ENCODE measurements at regions not wholly inside any gene's neighbourhood (a gene's known extent, or its start where the extent isn't known, plus 50 kb on each side); places are given as distances from the start of the nearest gene placed in this dataset.
"Not testable (repeated sequence)": the region's sequence is repeated elsewhere in the genome, so short reads cannot be mapped to it uniquely, and the experiment has no call there.

DNA sequence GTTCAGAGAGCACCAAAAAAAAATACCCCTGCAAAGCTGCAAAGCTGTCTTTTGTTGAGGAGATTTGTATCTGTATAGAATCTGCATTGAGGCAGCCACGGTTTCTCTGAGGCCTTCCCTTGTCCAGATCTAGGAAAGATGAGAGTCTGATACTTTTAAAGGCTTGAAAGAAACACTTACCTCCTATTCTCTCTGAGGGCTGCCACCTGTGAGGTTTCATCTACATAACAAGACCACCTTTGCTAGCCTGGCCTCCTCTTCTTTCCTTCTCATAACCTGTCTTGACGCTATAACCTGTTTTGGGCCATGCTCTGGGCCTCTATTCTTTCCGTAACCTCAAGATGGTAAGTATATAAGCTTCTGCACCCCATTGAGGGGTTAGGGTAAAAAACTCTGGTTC lies 779.6 kb upstream of the HTR2C start:
- Mint-ChIP-seq H3K36me3 (no peaks in the 10 kb centered on the region), H3K27ac (no peak overlapping the region), H3K9me3 (no peaks in the 10 kb centered on the region), H3K4me1 (no peaks in the 10 kb centered on the region), H3K27me3 (no peaks in the 10 kb centered on the region), H3K4me3 (no peak overlapping the region)
- POLR2A ChIA-PET, result no interaction called here
- DNase-seq (no peak), ATAC-seq (no peak)

GRCh38 chrX:113802837-113803236 lies 781.0 kb upstream of the HTR2C start:
- H3K4me1 Mint-ChIP-seq, result no peaks in the 10 kb centered on the region
- H3K27me3 Mint-ChIP-seq, result no peaks in the 10 kb centered on the region
- DNase-seq, result no peak
- ATAC-seq, result no peak
- no peak overlapping the region for H3K27ac Mint-ChIP-seq
- no peaks in the 10 kb centered on the region for H3K9me3 Mint-ChIP-seq
- H3K4me3 Mint-ChIP-seq, result no peak overlapping the region
- no peaks in the 10 kb centered on the region for H3K36me3 Mint-ChIP-seq
- POLR2A ChIA-PET, result no interaction called here

DNA sequence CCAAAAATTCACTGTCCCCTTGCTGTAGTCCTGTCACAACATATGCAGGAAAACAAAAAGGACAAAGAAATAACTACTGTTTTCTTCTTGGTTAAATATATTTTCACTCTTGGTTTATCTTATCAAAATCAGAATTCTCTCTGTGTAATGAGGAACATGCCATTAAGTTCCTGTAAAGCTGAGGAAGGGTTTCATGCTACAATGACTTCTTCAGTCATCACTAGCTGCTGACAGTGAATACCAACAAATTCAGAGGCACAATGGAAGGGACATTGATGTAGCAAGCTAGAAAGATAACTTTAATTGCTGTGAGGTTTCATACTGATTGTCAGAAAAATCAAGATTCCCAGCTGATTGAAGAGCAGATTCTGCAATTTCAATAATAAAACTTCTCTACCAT lies 782.9 kb upstream of the HTR2C start:
- H3K27ac Mint-ChIP-seq, result no peak overlapping the region
- ATAC-seq (no peak), DNase-seq (no peak)
- H3K36me3 Mint-ChIP-seq, result no peaks in the 10 kb centered on the region
- no peaks in the 10 kb centered on the region for H3K4me1 Mint-ChIP-seq
- no peaks in the 10 kb centered on the region for H3K27me3 Mint-ChIP-seq
- H3K9me3 Mint-ChIP-seq, result no peaks in the 10 kb centered on the region
- POLR2A ChIA-PET, result no interaction called here
- no peak overlapping the region for H3K4me3 Mint-ChIP-seq

DNA sequence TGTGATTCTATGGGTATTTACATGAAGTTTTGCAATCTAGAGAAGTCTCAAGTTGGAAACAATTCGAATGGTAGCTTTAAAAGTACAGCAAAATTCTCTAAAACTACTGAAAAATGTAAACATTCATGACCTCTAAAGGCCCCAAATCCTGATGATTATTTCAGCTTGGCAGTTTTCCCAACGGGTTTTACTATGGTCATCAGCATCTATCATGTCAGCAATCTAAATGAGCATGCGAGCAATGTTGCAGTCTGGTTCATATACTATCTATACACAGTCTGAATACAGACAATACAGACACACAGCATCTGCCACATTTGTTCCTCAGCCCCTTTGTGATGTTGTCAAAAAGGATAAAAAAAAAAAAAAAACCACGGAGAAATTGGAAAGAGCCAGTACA lies 790.3 kb upstream of the HTR2C start:
- ATAC-seq, result no peak
- POLR2A ChIA-PET, result no interaction called here
- Mint-ChIP-seq H3K4me1 (no peaks in the 10 kb centered on the region), H3K36me3 (no peaks in the 10 kb centered on the region), H3K9me3 (no peaks in the 10 kb centered on the region), H3K4me3 (no peak overlapping the region), H3K27me3 (no peaks in the 10 kb centered on the region), H3K27ac (no peak overlapping the region)
- no peak for DNase-seq

DNA sequence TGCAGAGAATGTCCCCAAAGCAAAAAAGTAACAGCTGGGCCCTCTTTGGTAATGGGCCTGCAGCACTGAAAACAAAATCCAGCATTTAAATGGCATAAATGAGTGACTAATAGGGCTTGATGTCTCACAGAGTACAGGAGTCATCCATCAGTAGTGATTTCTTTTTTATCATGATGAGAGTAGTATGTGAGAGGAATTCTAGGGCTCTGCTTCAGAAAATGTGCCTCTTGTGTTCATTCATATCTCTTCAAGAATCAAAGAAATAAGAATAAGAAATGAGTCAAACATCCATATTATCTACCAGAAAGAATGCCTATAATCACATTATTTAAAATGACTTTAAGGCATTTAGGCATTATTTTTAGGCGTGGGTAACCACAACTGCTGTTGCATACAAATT lies 792.9 kb upstream of the HTR2C start:
- H3K27me3 Mint-ChIP-seq, result no peaks in the 10 kb centered on the region
- H3K4me1 Mint-ChIP-seq, result no peaks in the 10 kb centered on the region
- ATAC-seq, result no peak
- POLR2A ChIA-PET, result no interaction called here
- H3K4me3 Mint-ChIP-seq, result no peak overlapping the region
- no peak overlapping the region for H3K27ac Mint-ChIP-seq
- H3K9me3 Mint-ChIP-seq, result no peaks in the 10 kb centered on the region
- DNase-seq, result no peak
- H3K36me3 Mint-ChIP-seq, result no peaks in the 10 kb centered on the region

DNA sequence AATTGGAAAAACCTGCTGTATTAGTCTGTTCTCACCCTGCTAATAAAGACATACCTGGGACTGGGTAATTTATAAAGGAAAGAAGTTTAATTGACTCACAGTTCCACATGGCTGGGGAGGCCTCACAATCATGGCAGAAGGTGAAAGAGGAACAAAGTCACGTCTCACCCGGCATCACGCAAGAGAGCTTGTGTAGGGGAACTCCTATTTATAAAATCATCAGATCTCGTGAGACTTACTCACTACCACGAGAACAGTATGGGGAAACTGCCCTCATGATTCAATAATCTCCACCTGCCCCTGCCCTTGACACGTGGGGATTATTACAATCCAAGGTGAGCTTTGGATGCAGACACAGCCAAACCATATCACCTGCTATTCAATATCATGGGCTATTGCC lies 799.1 kb upstream of the HTR2C start:
- POLR2A ChIA-PET, H3K4me3 Mint-ChIP-seq, ATAC-seq, H3K27ac Mint-ChIP-seq, H3K36me3 Mint-ChIP-seq, H3K27me3 Mint-ChIP-seq, H3K9me3 Mint-ChIP-seq, DNase-seq, H3K4me1 Mint-ChIP-seq: not testable (repeated sequence)

DNA sequence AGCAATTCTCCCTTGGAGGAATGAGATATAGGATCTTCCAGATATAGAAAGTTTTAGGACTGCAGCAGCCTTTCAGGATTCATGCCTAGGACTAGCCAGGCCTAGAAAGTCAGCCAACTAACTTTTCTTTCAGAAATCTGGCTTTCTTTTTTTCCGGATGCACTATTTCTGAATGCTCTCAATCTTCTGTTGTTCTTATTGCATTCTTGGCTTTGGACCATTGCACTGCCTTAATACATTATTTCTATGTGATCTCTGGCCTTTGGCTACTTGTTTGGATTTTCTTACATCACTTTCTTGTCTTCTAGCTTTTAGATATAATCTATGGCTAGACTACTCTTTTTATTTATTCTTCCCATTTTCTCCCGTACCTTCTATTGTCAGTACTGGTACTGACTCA lies 813.1 kb upstream of the HTR2C start:
- ATAC-seq (no peak), DNase-seq (no peak)
- H3K36me3 Mint-ChIP-seq, result no peaks in the 10 kb centered on the region
- no peaks in the 10 kb centered on the region for H3K27me3 Mint-ChIP-seq
- H3K9me3 Mint-ChIP-seq, result no peaks in the 10 kb centered on the region
- POLR2A ChIA-PET, result no interaction called here
- H3K4me1 Mint-ChIP-seq, result no peaks in the 10 kb centered on the region
- H3K4me3 Mint-ChIP-seq, result no peak overlapping the region
- no peak overlapping the region for H3K27ac Mint-ChIP-seq

DNA sequence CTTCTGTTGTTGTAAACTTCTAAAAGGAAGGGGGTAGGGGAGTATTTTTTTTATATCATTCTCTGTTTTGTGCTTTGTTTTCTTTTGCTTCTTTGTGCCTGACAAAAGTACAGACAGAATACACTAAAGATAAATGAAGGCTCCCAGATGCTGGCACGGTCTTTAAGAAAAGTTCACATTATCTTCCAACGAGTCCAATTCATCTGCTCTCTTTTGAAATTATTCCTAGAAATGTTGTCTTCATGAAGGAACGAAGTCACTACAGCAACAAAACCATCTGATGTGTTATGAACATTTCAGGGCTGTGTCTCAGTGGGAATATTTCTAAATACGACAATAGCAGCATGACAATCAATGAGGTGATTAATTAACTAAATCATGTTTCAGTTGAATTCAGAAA lies 813.8 kb upstream of the HTR2C start:
- Mint-ChIP-seq H3K36me3 (no peaks in the 10 kb centered on the region), H3K9me3 (no peaks in the 10 kb centered on the region), H3K27me3 (no peaks in the 10 kb centered on the region), H3K27ac (no peak overlapping the region), H3K4me3 (no peak overlapping the region), H3K4me1 (no peaks in the 10 kb centered on the region)
- DNase-seq, result no peak
- ATAC-seq, result no peak
- POLR2A ChIA-PET, result no interaction called here

GRCh38 chrX:113759422-113759821 lies 824.5 kb upstream of the HTR2C start:
- Mint-ChIP-seq H3K36me3 (no peaks in the 10 kb centered on the region), H3K4me3 (no peak overlapping the region), H3K4me1 (no peaks in the 10 kb centered on the region), H3K9me3 (peaks cover 0 to 5% (median 0%) of the 10 kb centered on the region in 9 donors), H3K27ac (no peak overlapping the region), H3K27me3 (no peaks in the 10 kb centered on the region)
- ATAC-seq (no peak), DNase-seq (no peak)
- POLR2A ChIA-PET, result no interaction called here

- DNase-seq (no peak), ATAC-seq (no peak)
- Mint-ChIP-seq H3K27me3 (no peaks in the 10 kb centered on the region), H3K4me3 (peak overlapping the region in 1 of 10 donors; percentile 39), H3K27ac (no peak overlapping the region), H3K36me3 (no peaks in the 10 kb centered on the region), H3K9me3 (peaks cover 0 to 6% (median 0%) of the 10 kb centered on the region in 9 donors), H3K4me1 (peaks cover 0 to 14% (median 0%) of the 10 kb centered on the region in 4 donors)
- POLR2A ChIA-PET, result no interaction called here
Measured at GRCh38 chrX:113747274-113747973, 836.5 kb upstream of the HTR2C start.

- H3K9me3 Mint-ChIP-seq, result peaks cover 0 to 3% (median 0%) of the 10 kb centered on the region in 9 donors
- ATAC-seq (no peak), DNase-seq (no peak)
- no peak overlapping the region for H3K27ac Mint-ChIP-seq
- H3K4me3 Mint-ChIP-seq, result no peak overlapping the region
- H3K4me1 Mint-ChIP-seq, result peaks cover 0 to 19% (median 0%) of the 10 kb centered on the region in 4 donors
- H3K36me3 Mint-ChIP-seq, result no peaks in the 10 kb centered on the region
- no peaks in the 10 kb centered on the region for H3K27me3 Mint-ChIP-seq
- POLR2A ChIA-PET, result no interaction called here
Measured at GRCh38 chrX:113743069-113743468, 840.8 kb upstream of the HTR2C start.

DNA sequence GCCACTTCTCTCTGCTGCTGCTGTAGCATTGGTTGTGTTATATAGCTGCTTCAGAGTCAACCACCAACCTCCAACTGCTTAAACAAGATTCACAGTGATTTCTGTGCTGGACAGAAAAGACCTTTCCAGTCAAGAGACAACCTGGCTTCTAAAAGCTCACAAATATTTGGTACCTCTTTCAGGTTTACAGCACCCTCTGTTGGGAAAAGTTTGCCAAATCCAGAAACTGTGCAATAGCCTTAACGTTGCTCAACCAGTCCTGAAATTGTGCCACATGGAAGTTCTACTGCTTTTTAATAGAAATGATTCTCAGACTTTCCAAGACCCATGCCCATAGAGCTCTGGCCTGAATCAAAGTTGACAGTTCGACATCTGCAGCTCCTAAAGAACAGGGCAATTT lies 842.1 kb upstream of the HTR2C start:
- ATAC-seq, result no peak
- POLR2A ChIA-PET, result no interaction called here

GRCh38 chrX:113728937-113729336 lies 854.9 kb upstream of the HTR2C start:
- Mint-ChIP-seq H3K4me3 (no peak overlapping the region), H3K36me3 (no peaks in the 10 kb centered on the region), H3K27ac (no peak overlapping the region), H3K27me3 (no peaks in the 10 kb centered on the region), H3K9me3 (peaks cover 0 to 9% (median 4%) of the 10 kb centered on the region in 9 donors), H3K4me1 (peaks cover 0 to 3% (median 0%) of the 10 kb centered on the region in 4 donors)
- no peak for ATAC-seq
- POLR2A ChIA-PET, result no interaction called here
- no peak for DNase-seq

More for the DNA sequence above, 842.1 kb upstream of the HTR2C start:
- H3K27me3 Mint-ChIP-seq, result no peaks in the 10 kb centered on the region
- no peak for DNase-seq
- no peak overlapping the region for H3K27ac Mint-ChIP-seq
- no peak overlapping the region for H3K4me3 Mint-ChIP-seq
- H3K4me1 Mint-ChIP-seq, result peaks cover 0 to 19% (median 0%) of the 10 kb centered on the region in 4 donors
- no peaks in the 10 kb centered on the region for H3K36me3 Mint-ChIP-seq
- no peaks in the 10 kb centered on the region for H3K9me3 Mint-ChIP-seq

- ATAC-seq (no peak), DNase-seq (no peak)
- peaks cover 0 to 3% (median 0%) of the 10 kb centered on the region in 4 donors for H3K4me1 Mint-ChIP-seq
- POLR2A ChIA-PET, result no interaction called here
- H3K27me3 Mint-ChIP-seq, result no peaks in the 10 kb centered on the region
- H3K27ac Mint-ChIP-seq, result no peak overlapping the region
- no peaks in the 10 kb centered on the region for H3K36me3 Mint-ChIP-seq
- H3K4me3 Mint-ChIP-seq, result no peak overlapping the region
- H3K9me3 Mint-ChIP-seq, result peaks cover 0 to 9% (median 2%) of the 10 kb centered on the region in 9 donors
Measured at GRCh38 chrX:113726898-113727297, 857.0 kb upstream of the HTR2C start.

Data from naive thymus-derived CD8-positive, alpha-beta T cell (primary cell).